ENCODE measurements at regions not wholly inside any gene's neighbourhood (a gene's known extent, or its start where the extent isn't known, plus 50 kb on each side); places are given as distances from the start of the nearest gene placed in this dataset.
"Not testable (repeated sequence)": the region's sequence is repeated elsewhere in the genome, so short reads cannot be mapped to it uniquely, and the experiment has no call there.

- no peak for DNase-seq (ENCODE audit: low read depth in 2 of 2)
Observed at GRCh38 chr5:121660142-121660541, 191.5 kb upstream of the FTMT start.

- not testable (repeated sequence) for DNase-seq (ENCODE audit: low read depth in 2 of 2)
Observed at GRCh38 chr5:121665542-121665941, 186.1 kb upstream of the FTMT start.

GRCh38 chr5:121667292-121667691 lies 184.4 kb upstream of the FTMT start:
- no peak for DNase-seq (ENCODE audit: low read depth in 2 of 2)

GRCh38 chr5:121668635-121669034 lies 183.0 kb upstream of the FTMT start:
- DNase-seq (ENCODE audit: low read depth in 2 of 2), result no peak

- no peak for DNase-seq (ENCODE audit: low read depth in 2 of 2)
Observed at GRCh38 chr5:121671624-121672023, 180.1 kb upstream of the FTMT start.

- no peak for DNase-seq (ENCODE audit: low read depth in 2 of 2)
Observed at GRCh38 chr5:121675924-121676323, 175.8 kb upstream of the FTMT start.

- DNase-seq (ENCODE audit: low read depth in 2 of 2), result no peak
Observed at GRCh38 chr5:121681229-121681855, 170.3 kb upstream of the FTMT start.

- no peak for DNase-seq (ENCODE audit: low read depth in 2 of 2)
Observed at GRCh38 chr5:121688126-121688525, 163.6 kb upstream of the FTMT start.

GRCh38 chr5:121688781-121689180 lies 162.9 kb upstream of the FTMT start:
- DNase-seq (ENCODE audit: low read depth in 2 of 2), result no peak

- DNase-seq (ENCODE audit: low read depth in 2 of 2), result no peak
Observed at GRCh38 chr5:121691478-121691877, 160.2 kb upstream of the FTMT start.

- DNase-seq (ENCODE audit: low read depth in 2 of 2), result no peak
Observed at GRCh38 chr5:121692158-121692557, 159.5 kb upstream of the FTMT start.

GRCh38 chr5:121693864-121694263 lies 157.8 kb upstream of the FTMT start:
- no peak for DNase-seq (ENCODE audit: low read depth in 2 of 2)

- DNase-seq (ENCODE audit: low read depth in 2 of 2), result no peak
Observed at GRCh38 chr5:121695307-121695706, 156.4 kb upstream of the FTMT start.

GRCh38 chr5:121698690-121699089 lies 153.0 kb upstream of the FTMT start:
- DNase-seq (ENCODE audit: low read depth in 2 of 2), result no peak

GRCh38 chr5:121701731-121702130 lies 150.0 kb upstream of the FTMT start:
- DNase-seq (ENCODE audit: low read depth in 2 of 2), result no peak

GRCh38 chr5:121702682-121703081 lies 149.0 kb upstream of the FTMT start:
- DNase-seq (ENCODE audit: low read depth in 2 of 2), result no peak

- no peak for DNase-seq (ENCODE audit: low read depth in 2 of 2)
Observed at GRCh38 chr5:121704291-121704690, 147.4 kb upstream of the FTMT start.

- DNase-seq (ENCODE audit: low read depth in 2 of 2), result no peak
Observed at GRCh38 chr5:121706686-121707085, 145.0 kb upstream of the FTMT start.

- no peak for DNase-seq (ENCODE audit: low read depth in 2 of 2)
Observed at GRCh38 chr5:121707178-121707577, 144.5 kb upstream of the FTMT start.

- no peak for DNase-seq (ENCODE audit: low read depth in 2 of 2)
Observed at GRCh38 chr5:121711416-121711815, 140.3 kb upstream of the FTMT start.

- no peak for DNase-seq (ENCODE audit: low read depth in 2 of 2)
Observed at GRCh38 chr5:121719255-121719654, 132.4 kb upstream of the FTMT start.

- no peak for DNase-seq (ENCODE audit: low read depth in 2 of 2)
Observed at GRCh38 chr5:121725450-121725849, 126.2 kb upstream of the FTMT start.

GRCh38 chr5:121726991-121727390 lies 124.7 kb upstream of the FTMT start:
- no peak for DNase-seq (ENCODE audit: low read depth in 2 of 2)

GRCh38 chr5:121731377-121731776 lies 120.3 kb upstream of the FTMT start:
- DNase-seq (ENCODE audit: low read depth in 2 of 2), result no peak

Data from fibroblast of skin of left quadriceps (primary cell).